Embryonic facial prominence (tissue), 1 donor: ENCODE measurements at regions not wholly inside any gene's neighbourhood (a gene's known extent, or its start where the extent isn't known, plus 50 kb on each side); places are given as distances from the start of the nearest gene placed in this dataset.

Experiments used
- DNase-seq: peaks from one replicate; pipeline ENCODE4 v3.0.0-alpha.2; 2016; ENCODE audit errors: extremely low spot score

GRCh38 chr18:76130845-76131244, 364.2 kb downstream of the ZNF516 start:
- no peak for DNase-seq

- no peak for DNase-seq
These were observed 368.7 kb downstream of the ZNF516 start for GRCh38 chr18:76126327-76126726.

- DNase-seq, result no peak
These were observed 374.0 kb downstream of the ZNF516 start for GRCh38 chr18:76121011-76121410.

- DNase-seq, result no peak
These were observed 379.5 kb downstream of the ZNF516 start for GRCh38 chr18:76115580-76115979.

- no peak for DNase-seq
These were observed 381.9 kb downstream of the ZNF516 start for GRCh38 chr18:76113101-76113500.

- DNase-seq, result no peak
These were observed 392.4 kb downstream of the ZNF516 start for GRCh38 chr18:76102626-76103025.

GRCh38 chr18:76102156-76102555, 392.9 kb downstream of the ZNF516 start:
- DNase-seq, result no peak

- no peak for DNase-seq
These were observed 395.0 kb downstream of the ZNF516 start for GRCh38 chr18:76099931-76100457.

GRCh38 chr18:76098674-76099411, 396.2 kb downstream of the ZNF516 start:
- DNase-seq, result peak; percentile 55

- DNase-seq, result no peak
These were observed 413.5 kb downstream of the ZNF516 start for GRCh38 chr18:76081536-76081935.

GRCh38 chr18:76080430-76080829, 414.6 kb downstream of the ZNF516 start:
- DNase-seq, result no peak

GRCh38 chr18:76075777-76076176, 419.3 kb downstream of the ZNF516 start:
- no peak for DNase-seq

GRCh38 chr18:76064998-76065397, 430.0 kb downstream of the ZNF516 start:
- DNase-seq, result no peak

- DNase-seq, result no peak
These were observed 436.9 kb downstream of the ZNF516 start for GRCh38 chr18:76058146-76058545.

- DNase-seq, result no peak
These were observed 437.7 kb downstream of the ZNF516 start for GRCh38 chr18:76057386-76057785.

- no peak for DNase-seq
These were observed 438.5 kb downstream of the ZNF516 start for GRCh38 chr18:76056471-76057110.

GRCh38 chr18:76055578-76055977, 439.5 kb downstream of the ZNF516 start:
- no peak for DNase-seq

- DNase-seq, result no peak
These were observed 440.0 kb downstream of the ZNF516 start for GRCh38 chr18:76055025-76055424.

- DNase-seq, result no peak
These were observed 440.9 kb downstream of the ZNF516 start for GRCh38 chr18:76054156-76054555.

- no peak for DNase-seq
These were observed 441.5 kb downstream of the ZNF516 start for GRCh38 chr18:76053551-76053950.

- no peak for DNase-seq
These were observed 442.8 kb downstream of the ZNF516 start for GRCh38 chr18:76052227-76052595.

- no peak for DNase-seq
These were observed 443.4 kb downstream of the ZNF516 start for GRCh38 chr18:76051396-76052226.
